HCT116 (cell line): ENCODE measurements at regions not wholly inside any gene's neighbourhood (a gene's known extent, or its start where the extent isn't known, plus 50 kb on each side); places are given as distances from the start of the nearest gene placed in this dataset.

Experiments
- CTCF ChIP-seq, 3 experiments: fragments of 200-600 bp in 1 of 3; sonication (generic) in 1 of 3; IDR thresholded peaks in 2 of 3; conservative IDR thresholded peaks in 1 of 3; 2 replicates each; pipeline ENCODE4 v1.5.1; 2012 to 2017; ENCODE audit warnings: low read depth in 2 of 3, low read length in 2 of 3, antibody characterized with exemption in 1 of 3, borderline replicate concordance in 1 of 3, control low read depth in 1 of 3, mild to moderate bottlenecking in 1 of 3, mixed read lengths in 1 of 3, mixed run types in 1 of 3, moderate library complexity in 1 of 3; ENCODE audit not compliant: insufficient read depth in 1 of 3
- EGR1 ChIP-seq: IDR thresholded peaks from 2 replicates; pipeline ENCODE4 v1.6.1; 2012; ENCODE audit warnings: low read depth
- EZH2 ChIP-seq: fragments of 200-600 bp; sonication (generic); IDR thresholded peaks from 2 replicates; pipeline ENCODE4 v1.6.1; 2017; ENCODE audit warnings: antibody characterized with exemption, mixed run types
- MAX ChIP-seq: IDR thresholded peaks from 2 replicates; pipeline ENCODE4 v1.6.1; 2012
- POLR2A ChIP-seq: IDR thresholded peaks from 2 replicates; pipeline ENCODE4 v1.7.0; 2011; ENCODE audit warnings: borderline replicate concordance; ENCODE audit not compliant: insufficient read depth, insufficient read length; ENCODE audit errors: extremely low read depth
- POLR2AphosphoS5 ChIP-seq: IDR thresholded peaks from 2 replicates; pipeline ENCODE4 v1.6.1; 2011; ENCODE audit warnings: mild to moderate bottlenecking, low read depth, low read length, moderate library complexity
- SP1 ChIP-seq: IDR thresholded peaks from 2 replicates; pipeline ENCODE4 v1.6.1; 2012; ENCODE audit warnings: low read depth
- TCF7L2 ChIP-seq: IDR thresholded peaks from 2 replicates; pipeline ENCODE4 v1.7.0; 2011; ENCODE audit warnings: borderline replicate concordance, inconsistent platforms; ENCODE audit not compliant: insufficient read depth, insufficient read length; ENCODE audit errors: extremely low read depth
- ZFX ChIP-seq: fragments of 450-650 bp; IDR thresholded peaks from 2 replicates; pipeline ENCODE4 v1.6.1; 2017

GRCh38 chr15:85869124-85869523, 74.4 kb upstream of the KLHL25 start:
- TF ChIP-seq CTCF (IDR thresholded peaks at IDR 0.05 in 2 of 3, conservative IDR thresholded peaks at IDR 0.05 in 1 of 3; ENCODE audit: borderline replicate concordance in 1 of 3, insufficient read depth in 1 of 3, low read depth in 2 of 3, low read length in 2 of 3) (no peak), EZH2 (no peak), ZFX (no peak), POLR2A (no peak), SP1 (no peak), TCF7L2 (no peak), EGR1 (no peak), POLR2AphosphoS5 (no peak), MAX (no peak)
